ENCODE measurements at regions not wholly inside any gene's neighbourhood (a gene's known extent, or its start where the extent isn't known, plus 50 kb on each side); places are given as distances from the start of the nearest gene placed in this dataset.
A peak's percentile ranks its signal among the peaks of the same experiment; 100 is the strongest.

- no peak overlapping the region for H3K27ac ChIP-seq (ENCODE audit: poor library complexity, severe bottlenecking)
- H3K27me3 ChIP-seq (ENCODE audit: insufficient read depth, poor library complexity, severe bottlenecking), result no peaks in the 10 kb centered on the region
- no peaks in the 10 kb centered on the region for H3K9me3 ChIP-seq (ENCODE audit: severe bottlenecking)
- DNase-seq (ENCODE audit: low spot score) (no peak), ATAC-seq (ENCODE audit: low read depth) (no peak)
- no peaks in the 10 kb centered on the region for H3K36me3 ChIP-seq (ENCODE audit: low read depth)
- TF ChIP-seq CTCF (IDR thresholded peaks at IDR 0.05; ENCODE audit: poor library complexity, severe bottlenecking), result no peak
- H3K4me3 ChIP-seq (ENCODE audit: severe bottlenecking), result no peak overlapping the region
- no peaks in the 10 kb centered on the region for H3K4me1 ChIP-seq (ENCODE audit: insufficient read depth, poor library complexity, severe bottlenecking)
These were observed 178.3 kb upstream of the CA10 start for GRCh38 chr17:52336796-52337195.

- H3K9me3 ChIP-seq (ENCODE audit: severe bottlenecking), result no peaks in the 10 kb centered on the region
- no peak overlapping the region for H3K27ac ChIP-seq (ENCODE audit: poor library complexity, severe bottlenecking)
- no peak overlapping the region for H3K4me3 ChIP-seq (ENCODE audit: severe bottlenecking)
- ATAC-seq (ENCODE audit: low read depth) (no peak), DNase-seq (ENCODE audit: low spot score) (no peak)
- H3K36me3 ChIP-seq (ENCODE audit: low read depth), result no peaks in the 10 kb centered on the region
- H3K4me1 ChIP-seq (ENCODE audit: insufficient read depth, poor library complexity, severe bottlenecking), result no peaks in the 10 kb centered on the region
- H3K27me3 ChIP-seq (ENCODE audit: insufficient read depth, poor library complexity, severe bottlenecking), result no peaks in the 10 kb centered on the region
- TF ChIP-seq CTCF (IDR thresholded peaks at IDR 0.05; ENCODE audit: poor library complexity, severe bottlenecking), result no peak
These were observed 147.8 kb upstream of the CA10 start for GRCh38 chr17:52306314-52306713.

- DNase-seq (ENCODE audit: low spot score) (no peak), ATAC-seq (ENCODE audit: low read depth) (no peak)
- Histone ChIP-seq H3K27ac (ENCODE audit: poor library complexity, severe bottlenecking) (no peak overlapping the region), H3K4me3 (ENCODE audit: severe bottlenecking) (no peak overlapping the region), H3K9me3 (ENCODE audit: severe bottlenecking) (no peaks in the 10 kb centered on the region), H3K36me3 (ENCODE audit: low read depth) (no peaks in the 10 kb centered on the region), H3K4me1 (ENCODE audit: insufficient read depth, poor library complexity, severe bottlenecking) (no peaks in the 10 kb centered on the region), H3K27me3 (ENCODE audit: insufficient read depth, poor library complexity, severe bottlenecking) (peaks cover 4% of the 10 kb centered on the region)
- no peak for TF ChIP-seq CTCF (IDR thresholded peaks at IDR 0.05; ENCODE audit: poor library complexity, severe bottlenecking)
These were observed 140.4 kb upstream of the CA10 start for GRCh38 chr17:52298881-52299280.

GRCh38 chr17:52297230-52298010 lies 138.9 kb upstream of the CA10 start:
- TF ChIP-seq CTCF (IDR thresholded peaks at IDR 0.05; ENCODE audit: poor library complexity, severe bottlenecking), result peak; percentile 63

GRCh38 chr17:52294301-52294700 lies 135.8 kb upstream of the CA10 start:
- no peak overlapping the region for H3K27ac ChIP-seq (ENCODE audit: poor library complexity, severe bottlenecking)
- H3K4me3 ChIP-seq (ENCODE audit: severe bottlenecking), result no peak overlapping the region
- H3K9me3 ChIP-seq (ENCODE audit: severe bottlenecking), result no peaks in the 10 kb centered on the region
- ATAC-seq (ENCODE audit: low read depth) (no peak), DNase-seq (ENCODE audit: low spot score) (no peak)
- no peak for TF ChIP-seq CTCF (IDR thresholded peaks at IDR 0.05; ENCODE audit: poor library complexity, severe bottlenecking)
- no peaks in the 10 kb centered on the region for H3K4me1 ChIP-seq (ENCODE audit: insufficient read depth, poor library complexity, severe bottlenecking)
- peaks cover 4% of the 10 kb centered on the region for H3K27me3 ChIP-seq (ENCODE audit: insufficient read depth, poor library complexity, severe bottlenecking)
- no peaks in the 10 kb centered on the region for H3K36me3 ChIP-seq (ENCODE audit: low read depth)

More at GRCh38 chr17:52297230-52298010, 138.9 kb upstream of the CA10 start:
- Histone ChIP-seq H3K27me3 (ENCODE audit: insufficient read depth, poor library complexity, severe bottlenecking) (peaks cover 4% of the 10 kb centered on the region), H3K4me1 (ENCODE audit: insufficient read depth, poor library complexity, severe bottlenecking) (no peaks in the 10 kb centered on the region), H3K36me3 (ENCODE audit: low read depth) (no peaks in the 10 kb centered on the region), H3K9me3 (ENCODE audit: severe bottlenecking) (no peaks in the 10 kb centered on the region), H3K4me3 (ENCODE audit: severe bottlenecking) (no peak overlapping the region), H3K27ac (ENCODE audit: poor library complexity, severe bottlenecking) (no peak overlapping the region)
- ATAC-seq (ENCODE audit: low read depth) (no peak), DNase-seq (ENCODE audit: low spot score) (no peak)

All from RWPE2 (cell line).